22Rv1 (cell line): ENCODE measurements at regions not wholly inside any gene's neighbourhood (a gene's known extent, or its start where the extent isn't known, plus 50 kb on each side); places are given as distances from the start of the nearest gene placed in this dataset.

Source experiments
- H3K27ac ChIP-seq: fragments of 450-650 bp; 2 replicates; pipeline ENCODE4 v1.5.1; 2017
- ZFX ChIP-seq: fragments of 450-650 bp; IDR thresholded peaks from 2 replicates; pipeline ENCODE4 v1.6.1; 2017; ENCODE audit warnings: antibody characterized with exemption, borderline replicate concordance
- TF ChIP-seq, protein P1 (sequence below): fragments of 450-650 bp; IDR thresholded peaks from 2 replicates; pipeline ENCODE4 v1.5.1; 2017; ENCODE audit warnings: mild to moderate bottlenecking

DNA sequence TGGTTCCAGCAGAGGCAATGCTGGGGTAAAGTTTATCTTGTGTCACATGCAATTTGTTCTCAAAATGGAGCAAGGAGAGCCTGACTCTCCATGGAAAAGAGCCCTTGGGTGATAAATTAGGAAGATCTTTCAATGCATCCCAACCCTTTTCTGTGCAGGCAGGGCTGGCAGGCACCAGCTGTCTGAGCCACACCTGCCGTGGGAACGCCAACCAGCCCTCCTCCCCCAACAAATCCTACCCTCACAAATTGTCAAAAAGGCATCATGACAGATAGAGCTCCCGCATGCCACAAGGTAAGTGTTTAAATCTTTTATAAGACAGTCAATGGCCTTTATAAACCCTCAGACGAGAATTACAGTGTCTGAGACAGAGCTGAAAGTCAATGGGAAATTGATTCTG lies 418.5 kb upstream of the CDH5 start:
- H3K27ac ChIP-seq, result no peak overlapping the region
- TF ChIP-seq, protein P1, sequence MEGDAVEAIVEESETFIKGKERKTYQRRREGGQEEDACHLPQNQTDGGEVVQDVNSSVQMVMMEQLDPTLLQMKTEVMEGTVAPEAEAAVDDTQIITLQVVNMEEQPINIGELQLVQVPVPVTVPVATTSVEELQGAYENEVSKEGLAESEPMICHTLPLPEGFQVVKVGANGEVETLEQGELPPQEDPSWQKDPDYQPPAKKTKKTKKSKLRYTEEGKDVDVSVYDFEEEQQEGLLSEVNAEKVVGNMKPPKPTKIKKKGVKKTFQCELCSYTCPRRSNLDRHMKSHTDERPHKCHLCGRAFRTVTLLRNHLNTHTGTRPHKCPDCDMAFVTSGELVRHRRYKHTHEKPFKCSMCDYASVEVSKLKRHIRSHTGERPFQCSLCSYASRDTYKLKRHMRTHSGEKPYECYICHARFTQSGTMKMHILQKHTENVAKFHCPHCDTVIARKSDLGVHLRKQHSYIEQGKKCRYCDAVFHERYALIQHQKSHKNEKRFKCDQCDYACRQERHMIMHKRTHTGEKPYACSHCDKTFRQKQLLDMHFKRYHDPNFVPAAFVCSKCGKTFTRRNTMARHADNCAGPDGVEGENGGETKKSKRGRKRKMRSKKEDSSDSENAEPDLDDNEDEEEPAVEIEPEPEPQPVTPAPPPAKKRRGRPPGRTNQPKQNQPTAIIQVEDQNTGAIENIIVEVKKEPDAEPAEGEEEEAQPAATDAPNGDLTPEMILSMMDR, result no peak

DNA sequence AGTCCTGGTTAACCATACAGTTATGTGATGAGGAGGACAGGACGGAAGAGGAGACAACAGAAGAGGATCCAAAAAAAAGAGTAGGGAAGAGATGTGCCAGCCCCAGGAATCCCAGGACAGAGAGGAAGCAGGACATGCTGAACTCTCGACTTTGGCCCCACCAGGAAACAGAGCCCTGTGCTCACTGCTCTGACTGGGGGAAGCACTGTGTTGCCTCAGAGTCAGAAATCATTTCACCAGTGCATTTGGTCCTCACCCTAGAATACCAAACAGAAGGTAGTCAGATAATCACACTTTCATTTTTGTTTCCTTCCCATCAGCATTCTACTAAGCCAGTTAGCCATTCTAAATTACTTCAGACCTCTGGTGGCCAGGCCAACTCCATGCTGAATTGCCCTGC lies 421.0 kb upstream of the CDH5 start:
- no peak overlapping the region for H3K27ac ChIP-seq
- no peak for TF ChIP-seq ZFX
- TF ChIP-seq, protein P1, result no peak

DNA sequence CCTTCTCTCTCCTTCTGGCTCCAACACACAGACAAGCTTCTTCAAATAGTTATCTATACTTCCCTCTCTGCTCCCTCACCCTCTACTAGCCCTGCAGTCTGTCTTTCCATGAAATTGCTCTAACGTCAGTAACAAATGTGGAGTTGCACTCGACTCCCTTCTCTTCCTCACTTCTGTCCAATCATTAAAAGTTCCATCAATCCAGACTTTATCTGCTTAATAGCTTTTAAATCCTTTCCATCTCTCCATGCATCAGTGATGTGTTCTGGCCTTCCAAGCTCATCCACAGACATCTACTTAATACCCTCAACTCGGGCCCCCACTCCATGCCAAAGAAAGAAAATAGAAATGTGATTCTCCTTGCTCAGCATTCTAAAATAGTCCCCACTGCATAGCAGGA lies 422.1 kb upstream of the CDH5 start:
- TF ChIP-seq, protein P1, result no peak
- TF ChIP-seq ZFX, result no peak
- no peak overlapping the region for H3K27ac ChIP-seq

DNA sequence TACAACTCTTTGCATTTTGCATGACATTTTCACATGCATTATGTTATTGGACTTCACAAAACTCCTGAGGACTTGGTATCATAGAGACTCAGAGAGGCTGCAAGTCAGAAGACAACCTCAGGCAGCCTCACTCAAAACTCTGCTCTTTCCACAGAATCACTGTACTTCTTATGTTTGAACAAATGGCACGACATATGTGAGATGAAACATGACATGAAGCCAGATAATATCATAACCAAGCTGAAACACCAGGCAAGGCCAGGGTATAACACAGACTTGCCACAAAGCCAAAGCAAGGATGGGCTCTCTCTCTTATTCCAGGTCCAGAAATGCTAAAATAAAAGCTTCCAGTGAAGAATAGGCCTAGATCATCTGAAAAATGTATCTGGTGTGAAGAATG lies 425.8 kb upstream of the CDH5 start:
- no peak overlapping the region for H3K27ac ChIP-seq
- no peak for TF ChIP-seq ZFX
- TF ChIP-seq, protein P1, result no peak

DNA sequence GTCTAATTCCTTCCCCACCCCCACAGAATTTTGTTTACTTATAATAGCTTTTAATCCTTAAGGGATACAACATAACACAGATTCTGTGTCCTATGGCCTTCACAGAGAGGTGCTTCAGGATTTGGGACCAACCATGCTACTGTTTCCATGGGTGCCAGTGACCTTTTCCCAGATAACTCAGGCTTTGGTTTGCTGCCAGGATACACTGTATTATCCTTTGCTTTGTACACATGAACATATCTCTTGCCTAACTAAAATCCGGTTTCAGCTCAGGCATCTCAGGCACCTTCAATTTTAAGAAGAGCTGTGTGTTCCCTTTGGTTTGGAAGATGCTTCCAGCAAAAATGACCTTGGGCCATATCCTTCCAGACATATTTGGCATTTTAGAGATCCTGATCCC lies 428.4 kb upstream of the CDH5 start:
- TF ChIP-seq ZFX, result no peak
- TF ChIP-seq, protein P1, result no peak
- H3K27ac ChIP-seq, result no peak overlapping the region

DNA sequence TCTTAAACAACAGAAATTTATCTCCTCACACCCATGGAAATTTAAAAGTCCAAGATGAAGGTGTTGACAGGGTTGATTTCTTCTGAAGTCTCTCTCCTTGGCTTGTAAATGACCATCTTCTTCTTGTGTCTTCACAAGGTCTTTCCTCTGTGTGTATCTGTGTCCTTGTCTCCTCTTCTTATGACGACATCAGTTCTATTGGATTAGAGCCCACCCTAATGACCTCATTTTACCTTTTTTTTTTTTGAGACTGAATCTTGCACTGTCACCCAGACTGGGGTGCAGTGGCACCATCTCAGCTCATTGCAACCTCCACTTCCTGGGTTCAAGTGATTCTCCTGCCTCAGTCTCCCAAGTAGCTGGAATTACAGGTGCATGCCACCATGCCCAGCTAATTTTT lies 429.0 kb upstream of the CDH5 start:
- TF ChIP-seq, protein P1, result no peak
- TF ChIP-seq ZFX, result no peak
- H3K27ac ChIP-seq, result no peak overlapping the region

DNA sequence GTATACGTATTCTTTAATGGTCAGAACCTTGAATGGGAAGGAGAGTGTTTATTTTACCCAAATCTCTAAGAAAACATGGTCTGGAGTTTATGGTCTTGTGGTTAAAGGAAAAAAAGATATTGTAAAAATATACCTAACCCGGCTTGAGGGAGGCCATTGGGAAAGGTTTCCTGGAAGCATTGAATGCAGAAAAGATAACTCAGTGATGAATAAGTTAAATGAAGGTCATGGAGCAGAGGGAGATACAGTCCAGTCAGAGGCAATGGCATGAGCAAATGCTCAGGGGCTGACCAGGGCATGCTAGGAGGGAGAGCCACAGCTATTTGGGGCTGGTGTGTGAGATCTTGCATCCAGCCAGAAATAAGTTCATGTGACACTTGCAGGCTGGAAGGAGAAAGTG lies 430.4 kb upstream of the CDH5 start:
- H3K27ac ChIP-seq, result no peak overlapping the region
- no peak for TF ChIP-seq ZFX
- TF ChIP-seq, protein P1, result no peak
